HepG2 (cell line): ENCODE measurements at regions not wholly inside any gene's neighbourhood (a gene's known extent, or its start where the extent isn't known, plus 50 kb on each side); places are given as distances from the start of the nearest gene placed in this dataset.

Source experiments
- ATAC-seq: fragments of 200-7000 bp; cut with Tn5 transposase; 3 replicates; pipeline ENCODE4 v1.9.1; 2020; ENCODE audit warnings: mild to moderate bottlenecking, moderate library complexity
- BruUV-seq: library from RNA; stranded (reverse); fragments of 400-500 nt; replicated peaks from 2 replicates; lab custom pipeline; 2021; lab: Mats Ljungman, UMichigan
- CTCF ChIA-PET: fragments of 300-600 bp; formaldehyde crosslinking; extraction: SDS; loops from one replicate; lab custom pipeline; 2021; ENCODE audit warnings: low total read pairs, inconsistent platforms, low intra/inter-chr PET ratio; lab: Yijun Ruan, JAX
- POLR2A ChIA-PET: fragments of 350-600 bp; sonication (Branson Sonifier 250); formaldehyde crosslinking; loops from one replicate; lab custom pipeline; 2020; ENCODE audit warnings: antibody characterized with exemption, inconsistent platforms; lab: Yijun Ruan, JAX
- DNase-seq: peaks from one replicate; pipeline ENCODE4 v3.0.0-alpha.2; 2015; ENCODE audit warnings: low spot score
- FAIRE-seq: peaks from 3 replicates; lab custom pipeline; 2011; peaks lifted over from hg19 to GRCh38; lab: Jason Lieb, UNC
- H2AFZ ChIP-seq: one replicate; pipeline ENCODE4 v1.6.1; 2011; ENCODE audit warnings: low read length, inconsistent platforms
- H3K27ac ChIP-seq: fragments of 300-600 bp; 3 replicates; pipeline ENCODE4 v1.8.0; 2011; ENCODE audit warnings: mixed run types, mild to moderate bottlenecking, mixed read lengths, low read length, inconsistent platforms; ENCODE audit not compliant: insufficient read depth; ENCODE audit errors: extremely low read length
- H3K27me3 ChIP-seq, 2 experiments: fragments of 200-600 bp in 1 of 2; 2 replicates in 1 of 2; 3 replicates in 1 of 2; pipeline versions ENCODE4 v1.6.0 to v1.8.0; 2011; ENCODE audit warnings: low read length in 2 of 2, mild to moderate bottlenecking in 2 of 2, moderate library complexity in 2 of 2, inconsistent platforms in 1 of 2; ENCODE audit not compliant: insufficient read depth in 2 of 2, control insufficient read depth in 1 of 2
- H3K36me3 ChIP-seq, 2 experiments: fragments of 200-600 bp in 1 of 2; replicated peaks in 1 of 2; 2 replicates in 1 of 2; 3 replicates in 1 of 2; pipeline versions ENCODE4 v1.5.1 to v1.8.0; 2011; ENCODE audit warnings: low read length in 2 of 2, inconsistent platforms in 1 of 2; ENCODE audit not compliant: insufficient read depth in 2 of 2, control insufficient read depth in 1 of 2
- H3K4me1 ChIP-seq: 2 replicates; pipeline ENCODE4 v1.5.1; 2012; ENCODE audit warnings: low read length, inconsistent platforms; ENCODE audit not compliant: insufficient read depth
- H3K4me2 ChIP-seq: 2 replicates; pipeline ENCODE4 v1.6.0; 2011; ENCODE audit warnings: low read depth, low read length, inconsistent platforms
- H3K4me3 ChIP-seq, 3 experiments: fragments of 200-600 bp in 1 of 3; sonication (generic), shearing (Covaris generic) in 1 of 3; replicated peaks in 1 of 3; 2 replicates each; pipeline ENCODE4 v1.5.1; 2011 to 2016; ENCODE audit warnings: low read length in 3 of 3, inconsistent platforms in 2 of 3, low read depth in 2 of 3, mild to moderate bottlenecking in 2 of 3, control low read depth in 1 of 3, mixed read lengths in 1 of 3; ENCODE audit not compliant: insufficient read depth in 1 of 3
- H3K79me2 ChIP-seq: one replicate; pipeline ENCODE4 v1.6.1; 2011; ENCODE audit warnings: low read length, inconsistent platforms; ENCODE audit not compliant: insufficient read depth
- H3K9ac ChIP-seq: 2 replicates; pipeline ENCODE4 v1.6.0; 2011; ENCODE audit warnings: mild to moderate bottlenecking, low read depth, low read length, inconsistent platforms; ENCODE audit not compliant: insufficient read depth
- H3K9me3 ChIP-seq: 2 replicates; pipeline ENCODE4 v1.5.1; 2012; ENCODE audit warnings: mild to moderate bottlenecking, low read length
- H4K20me1 ChIP-seq: 2 replicates; pipeline ENCODE4 v1.6.0; 2011; ENCODE audit warnings: inconsistent platforms, mild to moderate bottlenecking, low read length, moderate library complexity; ENCODE audit not compliant: insufficient read depth
- ARID3A ChIP-seq: IDR thresholded peaks from 2 replicates; pipeline ENCODE4 v1.6.1; 2012; ENCODE audit warnings: low read depth, low read length, improper control_type of control experiment
- ARID5B ChIP-seq: IDR thresholded peaks from 2 replicates; pipeline ENCODE4 v1.4.0; 2020; ENCODE audit warnings: mild to moderate bottlenecking, missing genetic modification reagents
- CHCHD3 ChIP-seq: sonication (generic); formaldehyde crosslinking; IDR thresholded peaks from 2 replicates; pipeline ENCODE4 v1.8.0; 2022; ENCODE audit warnings: mild to moderate bottlenecking, missing genetic modification reagents, moderate library complexity
- CSRNP2 ChIP-seq: sonication (generic); formaldehyde crosslinking; conservative IDR thresholded peaks from 2 replicates; pipeline ENCODE4 v1.8.0; 2022; ENCODE audit warnings: low read depth, missing genetic modification reagents
- E2F2 ChIP-seq: sonication (generic); formaldehyde crosslinking; IDR thresholded peaks from 2 replicates; pipeline ENCODE4 v1.4.0; 2020; ENCODE audit warnings: missing genetic modification reagents, borderline replicate concordance
- HOXA5 ChIP-seq: sonication (generic); formaldehyde crosslinking; IDR thresholded peaks from 2 replicates; pipeline ENCODE4 v1.4.0; 2020; ENCODE audit warnings: missing genetic modification reagents
- NFIB ChIP-seq: sonication (generic); formaldehyde crosslinking; IDR thresholded peaks from 2 replicates; pipeline ENCODE4 v1.9.0; 2021; ENCODE audit warnings: missing genetic modification reagents, mild to moderate bottlenecking, borderline replicate concordance
- SSRP1 ChIP-seq: IDR thresholded peaks from 2 replicates; pipeline ENCODE4 v1.6.1; 2016; ENCODE audit warnings: control low read depth
- ZEB1 ChIP-seq: IDR thresholded peaks from 2 replicates; pipeline ENCODE4 v1.6.1; 2012; ENCODE audit warnings: mild to moderate bottlenecking, low read depth, inconsistent platforms; ENCODE audit not compliant: insufficient replicate concordance
- ZNF280B ChIP-seq: sonication (generic); formaldehyde crosslinking; IDR thresholded peaks from 2 replicates; pipeline ENCODE4 v1.5.0; 2020; ENCODE audit warnings: missing genetic modification reagents, mild to moderate bottlenecking, borderline replicate concordance
- ZNF441 ChIP-seq: sonication (generic); formaldehyde crosslinking; IDR thresholded peaks from 2 replicates; pipeline ENCODE4 v1.7.0; 2021; ENCODE audit warnings: missing genetic modification reagents, borderline replicate concordance
- ZNF597 ChIP-seq: sonication (generic); formaldehyde crosslinking; IDR thresholded peaks from 2 replicates; pipeline ENCODE4 v1.5.0; 2020; ENCODE audit warnings: missing genetic modification reagents
- WGBS: methylation state at CpG from one replicate; pipeline ENCODE4 v1.1.6; 2017; ENCODE audit warnings: low lambda C conversion rate; 5-methylcytosine and 5-hydroxymethylcytosine counted together
- in situ Hi-C: cut with HindIII; loops from 2 replicates; pipeline ENCODE4 v1.10.0; 2017; ENCODE audit warnings: low pct_unique_long_range_greater_than_20kb; ENCODE audit not compliant: extremely low pct_ligation_motif_present
- intact Hi-C: fragments of 100-400 bp; cut with micrococcal nuclease; formaldehyde crosslinking; loops from one replicate; pipeline ENCODE4 v1.10.0; 2022; ENCODE audit not compliant: unreplicated experiment

GRCh38 chr17:36691606-36692005 is 90.2 kb downstream of the MRM1 start (continued):
- TF ChIP-seq ZNF280B (CRISPR knock-in tag): no peak
- no peak for TF ChIP-seq CHCHD3 (CRISPR knock-in tag)
- TF ChIP-seq, all 625 proteins: peak for 0

- no peak overlapping the region for H3K27ac ChIP-seq
- H3K9ac ChIP-seq: no peak overlapping the region
- FAIRE-seq: no peak
- no peak for ATAC-seq
- POLR2A ChIA-PET: no interaction called here
- no peak for DNase-seq
- H3K36me3 ChIP-seq: no peaks in the 10 kb centered on the region
- no peaks in the 10 kb centered on the region for H3K9me3 ChIP-seq
- intact Hi-C loops: no loop called here
- in situ Hi-C loops: no loop called here
- no peaks in the 10 kb centered on the region for H3K4me1 ChIP-seq
- no peak overlapping the region for H3K4me3 ChIP-seq
- H2AFZ ChIP-seq: no peak overlapping the region
- no peak overlapping the region for H3K4me2 ChIP-seq
- H3K79me2 ChIP-seq: no peaks in the 10 kb centered on the region
- no CpG with 5 or more reads among the region's 3 CpGs for WGBS
- CTCF ChIA-PET: no interaction called here
- BruUV-seq: no TSS peak
- peaks cover 0 to 7% of the 10 kb centered on the region in 2 experiments; a peak in 1 of 5 replicates for H3K27me3 ChIP-seq
- no peaks in the 10 kb centered on the region for H4K20me1 ChIP-seq
- TF ChIP-seq SSRP1 (CRISPR knock-in tag): no peak
- no peak for TF ChIP-seq ZEB1
- TF ChIP-seq HOXA5 (CRISPR knock-in tag): no peak
- no peak for TF ChIP-seq E2F2 (CRISPR knock-in tag)
- no peak for TF ChIP-seq NFIB
- TF ChIP-seq ARID3A: no peak
- no peak for TF ChIP-seq CSRNP2
- no peak for TF ChIP-seq ZNF441 (CRISPR knock-in tag)
- TF ChIP-seq ZNF597 (CRISPR knock-in tag): no peak
- TF ChIP-seq ARID5B (CRISPR knock-in tag): no peak
These were observed 93.7 kb downstream of the MRM1 start for GRCh38 chr17:36695082-36695481.
